Activated CD4-positive, alpha-beta T cell treated with anti-CD3 and anti-CD28 coated beads for 24 hours (primary cell): ENCODE measurements at regions not wholly inside any gene's neighbourhood (a gene's known extent, or its start where the extent isn't known, plus 50 kb on each side); places are given as distances from the start of the nearest gene placed in this dataset.
"Not testable (repeated sequence)": the region's sequence is repeated elsewhere in the genome, so short reads cannot be mapped to it uniquely, and the experiment has no call there.

ENCODE experiments used
- DNase-seq, 2 donors: peaks; one replicate each; pipeline ENCODE4 v3.0.0-alpha.2; 2020; ENCODE audit warnings: low read depth in 2 of 2

GRCh38 chr5:158265346-158265745 is 406.4 kb upstream of the CLINT1 start:
- DNase-seq = no peak

GRCh38 chr5:158264264-158264663 is 405.3 kb upstream of the CLINT1 start:
- DNase-seq = no peak

GRCh38 chr5:158261674-158262367 is 402.9 kb upstream of the CLINT1 start:
- DNase-seq = no peak

- no peak for DNase-seq
Observed at GRCh38 chr5:158256096-158256495, 397.2 kb upstream of the CLINT1 start.

- no peak for DNase-seq
Observed at GRCh38 chr5:158255609-158256008, 396.7 kb upstream of the CLINT1 start.

GRCh38 chr5:158246661-158247060 is 387.7 kb upstream of the CLINT1 start:
- no peak for DNase-seq

- DNase-seq = no peak
Observed at GRCh38 chr5:158245513-158245912, 386.6 kb upstream of the CLINT1 start.

GRCh38 chr5:158244882-158245281 is 385.9 kb upstream of the CLINT1 start:
- DNase-seq = no peak

- no peak for DNase-seq
Observed at GRCh38 chr5:158236511-158237335, 377.8 kb upstream of the CLINT1 start.

GRCh38 chr5:158235159-158235547 is 376.2 kb upstream of the CLINT1 start:
- DNase-seq = no peak

- no peak for DNase-seq
Observed at GRCh38 chr5:158234323-158235158, 375.6 kb upstream of the CLINT1 start.

GRCh38 chr5:158233735-158234322 is 374.9 kb upstream of the CLINT1 start:
- no peak for DNase-seq

GRCh38 chr5:158227314-158227713 is 368.4 kb upstream of the CLINT1 start:
- DNase-seq = not testable (repeated sequence)

- DNase-seq = no peak
Observed at GRCh38 chr5:158226496-158226895, 367.6 kb upstream of the CLINT1 start.

- DNase-seq = no peak
Observed at GRCh38 chr5:158224253-158224652, 365.3 kb upstream of the CLINT1 start.

- DNase-seq = no peak
Observed at GRCh38 chr5:158223054-158223600, 364.2 kb upstream of the CLINT1 start.

GRCh38 chr5:158212917-158213316 is 354.0 kb upstream of the CLINT1 start:
- DNase-seq = no peak

GRCh38 chr5:158212237-158212636 is 353.3 kb upstream of the CLINT1 start:
- DNase-seq = no peak

GRCh38 chr5:158209219-158209908 is 350.4 kb upstream of the CLINT1 start:
- DNase-seq = no peak

GRCh38 chr5:158207733-158208132 is 348.8 kb upstream of the CLINT1 start:
- no peak for DNase-seq

GRCh38 chr5:158205992-158206391 is 347.0 kb upstream of the CLINT1 start:
- DNase-seq = no peak
